Loucy (cell line): ENCODE measurements at regions not wholly inside any gene's neighbourhood (a gene's known extent, or its start where the extent isn't known, plus 50 kb on each side); places are given as distances from the start of the nearest gene placed in this dataset.

Source experiments
- EZH2phosphoT487 ChIP-seq: fragments of 200-600 bp; IDR thresholded peaks from 2 replicates; pipeline ENCODE4 v1.6.1; 2018; ENCODE audit warnings: antibody characterized with exemption, mild to moderate bottlenecking, moderate library complexity, borderline replicate concordance
- TF ChIP-seq, protein P1 (sequence below): fragments of 200-600 bp; sonication (generic); conservative IDR thresholded peaks from 2 replicates; pipeline ENCODE4 v1.5.1; 2014; ENCODE audit warnings: mild to moderate bottlenecking, antibody characterized with exemption, low read length

DNA sequence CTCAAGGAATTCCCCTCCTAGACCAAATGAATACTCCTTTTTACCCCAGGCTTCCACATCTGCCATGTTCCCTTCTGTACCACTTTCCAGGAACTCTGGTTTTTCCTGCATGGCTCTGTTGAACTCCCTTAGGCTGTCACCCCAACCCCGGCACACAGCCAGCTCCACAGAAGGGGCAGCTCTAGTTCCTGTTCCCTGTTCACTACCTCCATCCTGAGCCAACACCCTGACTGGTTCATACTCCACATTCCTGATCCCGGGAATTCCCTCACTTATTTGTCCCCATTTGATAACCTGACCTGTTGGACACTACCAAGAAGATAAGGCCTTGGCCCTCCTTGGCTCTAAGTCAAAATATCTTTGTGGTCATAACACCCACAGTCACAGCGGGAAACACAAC lies 280.9 kb upstream of the RAB6C start:
- TF ChIP-seq, protein P1, sequence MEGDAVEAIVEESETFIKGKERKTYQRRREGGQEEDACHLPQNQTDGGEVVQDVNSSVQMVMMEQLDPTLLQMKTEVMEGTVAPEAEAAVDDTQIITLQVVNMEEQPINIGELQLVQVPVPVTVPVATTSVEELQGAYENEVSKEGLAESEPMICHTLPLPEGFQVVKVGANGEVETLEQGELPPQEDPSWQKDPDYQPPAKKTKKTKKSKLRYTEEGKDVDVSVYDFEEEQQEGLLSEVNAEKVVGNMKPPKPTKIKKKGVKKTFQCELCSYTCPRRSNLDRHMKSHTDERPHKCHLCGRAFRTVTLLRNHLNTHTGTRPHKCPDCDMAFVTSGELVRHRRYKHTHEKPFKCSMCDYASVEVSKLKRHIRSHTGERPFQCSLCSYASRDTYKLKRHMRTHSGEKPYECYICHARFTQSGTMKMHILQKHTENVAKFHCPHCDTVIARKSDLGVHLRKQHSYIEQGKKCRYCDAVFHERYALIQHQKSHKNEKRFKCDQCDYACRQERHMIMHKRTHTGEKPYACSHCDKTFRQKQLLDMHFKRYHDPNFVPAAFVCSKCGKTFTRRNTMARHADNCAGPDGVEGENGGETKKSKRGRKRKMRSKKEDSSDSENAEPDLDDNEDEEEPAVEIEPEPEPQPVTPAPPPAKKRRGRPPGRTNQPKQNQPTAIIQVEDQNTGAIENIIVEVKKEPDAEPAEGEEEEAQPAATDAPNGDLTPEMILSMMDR, result no peak
- no peak for TF ChIP-seq EZH2phosphoT487
